HepG2 (cell line): ENCODE measurements at regions not wholly inside any gene's neighbourhood (a gene's known extent, or its start where the extent isn't known, plus 50 kb on each side); places are given as distances from the start of the nearest gene placed in this dataset.

Experiments used
- ATAC-seq: fragments of 200-7000 bp; cut with Tn5 transposase; 3 replicates; pipeline ENCODE4 v1.9.1; 2020; ENCODE audit warnings: mild to moderate bottlenecking, moderate library complexity
- BruUV-seq: library from RNA; stranded (reverse); fragments of 400-500 nt; replicated peaks from 2 replicates; lab custom pipeline; 2021; lab: Mats Ljungman, UMichigan
- CTCF ChIA-PET: fragments of 300-600 bp; formaldehyde crosslinking; extraction: SDS; loops from one replicate; lab custom pipeline; 2021; ENCODE audit warnings: low total read pairs, inconsistent platforms, low intra/inter-chr PET ratio; lab: Yijun Ruan, JAX
- POLR2A ChIA-PET: fragments of 350-600 bp; sonication (Branson Sonifier 250); formaldehyde crosslinking; loops from one replicate; lab custom pipeline; 2020; ENCODE audit warnings: antibody characterized with exemption, inconsistent platforms; lab: Yijun Ruan, JAX
- DNase-seq: peaks from one replicate; pipeline ENCODE4 v3.0.0-alpha.2; 2015; ENCODE audit warnings: low spot score
- FAIRE-seq: peaks from 3 replicates; lab custom pipeline; 2011; peaks lifted over from hg19 to GRCh38; lab: Jason Lieb, UNC
- H2AFZ ChIP-seq: one replicate; pipeline ENCODE4 v1.6.1; 2011; ENCODE audit warnings: low read length, inconsistent platforms
- H3K27ac ChIP-seq: fragments of 300-600 bp; 3 replicates; pipeline ENCODE4 v1.8.0; 2011; ENCODE audit warnings: mixed run types, mild to moderate bottlenecking, mixed read lengths, low read length, inconsistent platforms; ENCODE audit not compliant: insufficient read depth; ENCODE audit errors: extremely low read length
- H3K27me3 ChIP-seq, 2 experiments: fragments of 200-600 bp in 1 of 2; 2 replicates in 1 of 2; 3 replicates in 1 of 2; pipeline versions ENCODE4 v1.6.0 to v1.8.0; 2011; ENCODE audit warnings: low read length in 2 of 2, mild to moderate bottlenecking in 2 of 2, moderate library complexity in 2 of 2, inconsistent platforms in 1 of 2; ENCODE audit not compliant: insufficient read depth in 2 of 2, control insufficient read depth in 1 of 2
- H3K36me3 ChIP-seq, 2 experiments: fragments of 200-600 bp in 1 of 2; replicated peaks in 1 of 2; 2 replicates in 1 of 2; 3 replicates in 1 of 2; pipeline versions ENCODE4 v1.5.1 to v1.8.0; 2011; ENCODE audit warnings: low read length in 2 of 2, inconsistent platforms in 1 of 2; ENCODE audit not compliant: insufficient read depth in 2 of 2, control insufficient read depth in 1 of 2
- H3K4me1 ChIP-seq: 2 replicates; pipeline ENCODE4 v1.5.1; 2012; ENCODE audit warnings: low read length, inconsistent platforms; ENCODE audit not compliant: insufficient read depth
- H3K4me2 ChIP-seq: 2 replicates; pipeline ENCODE4 v1.6.0; 2011; ENCODE audit warnings: low read depth, low read length, inconsistent platforms
- H3K4me3 ChIP-seq, 3 experiments: fragments of 200-600 bp in 1 of 3; sonication (generic), shearing (Covaris generic) in 1 of 3; replicated peaks in 1 of 3; 2 replicates each; pipeline ENCODE4 v1.5.1; 2011 to 2016; ENCODE audit warnings: low read length in 3 of 3, inconsistent platforms in 2 of 3, low read depth in 2 of 3, mild to moderate bottlenecking in 2 of 3, control low read depth in 1 of 3, mixed read lengths in 1 of 3; ENCODE audit not compliant: insufficient read depth in 1 of 3
- H3K79me2 ChIP-seq: one replicate; pipeline ENCODE4 v1.6.1; 2011; ENCODE audit warnings: low read length, inconsistent platforms; ENCODE audit not compliant: insufficient read depth
- H3K9ac ChIP-seq: 2 replicates; pipeline ENCODE4 v1.6.0; 2011; ENCODE audit warnings: mild to moderate bottlenecking, low read depth, low read length, inconsistent platforms; ENCODE audit not compliant: insufficient read depth
- H3K9me3 ChIP-seq: 2 replicates; pipeline ENCODE4 v1.5.1; 2012; ENCODE audit warnings: mild to moderate bottlenecking, low read length
- H4K20me1 ChIP-seq: 2 replicates; pipeline ENCODE4 v1.6.0; 2011; ENCODE audit warnings: inconsistent platforms, mild to moderate bottlenecking, low read length, moderate library complexity; ENCODE audit not compliant: insufficient read depth
- AGO2 ChIP-seq: fragments of 200-400 bp; formaldehyde crosslinking; optimal IDR thresholded peaks from 2 replicates; pipeline ENCODE3; 2017; ENCODE audit warnings: mild to moderate bottlenecking, low read depth, low read length, moderate library complexity
- HOXD1 ChIP-seq: sonication (generic); formaldehyde crosslinking; IDR thresholded peaks from 2 replicates; pipeline ENCODE4 v1.5.0; 2020; ENCODE audit warnings: missing genetic modification reagents
- STAG1 ChIP-seq: sonication (generic); formaldehyde crosslinking; IDR thresholded peaks from 2 replicates; pipeline ENCODE4 v1.4.0; 2020; ENCODE audit warnings: missing genetic modification reagents
- ZBTB8A ChIP-seq: sonication (generic); formaldehyde crosslinking; IDR thresholded peaks from 2 replicates; pipeline ENCODE4 v1.4.0; 2020; ENCODE audit warnings: mild to moderate bottlenecking, low read depth, missing genetic modification reagents, borderline replicate concordance
- WGBS: methylation state at CpG from one replicate; pipeline ENCODE4 v1.1.6; 2017; ENCODE audit warnings: low lambda C conversion rate; 5-methylcytosine and 5-hydroxymethylcytosine counted together
- in situ Hi-C: cut with HindIII; loops from 2 replicates; pipeline ENCODE4 v1.10.0; 2017; ENCODE audit warnings: low pct_unique_long_range_greater_than_20kb; ENCODE audit not compliant: extremely low pct_ligation_motif_present
- intact Hi-C: fragments of 100-400 bp; cut with micrococcal nuclease; formaldehyde crosslinking; loops from one replicate; pipeline ENCODE4 v1.10.0; 2022; ENCODE audit not compliant: unreplicated experiment
- TF ChIP-seq, protein P1 (sequence below): sonication (generic); formaldehyde crosslinking; IDR thresholded peaks from 2 replicates; pipeline ENCODE4 v1.5.0; 2020; ENCODE audit warnings: mild to moderate bottlenecking, missing genetic modification reagents, moderate library complexity

DNA sequence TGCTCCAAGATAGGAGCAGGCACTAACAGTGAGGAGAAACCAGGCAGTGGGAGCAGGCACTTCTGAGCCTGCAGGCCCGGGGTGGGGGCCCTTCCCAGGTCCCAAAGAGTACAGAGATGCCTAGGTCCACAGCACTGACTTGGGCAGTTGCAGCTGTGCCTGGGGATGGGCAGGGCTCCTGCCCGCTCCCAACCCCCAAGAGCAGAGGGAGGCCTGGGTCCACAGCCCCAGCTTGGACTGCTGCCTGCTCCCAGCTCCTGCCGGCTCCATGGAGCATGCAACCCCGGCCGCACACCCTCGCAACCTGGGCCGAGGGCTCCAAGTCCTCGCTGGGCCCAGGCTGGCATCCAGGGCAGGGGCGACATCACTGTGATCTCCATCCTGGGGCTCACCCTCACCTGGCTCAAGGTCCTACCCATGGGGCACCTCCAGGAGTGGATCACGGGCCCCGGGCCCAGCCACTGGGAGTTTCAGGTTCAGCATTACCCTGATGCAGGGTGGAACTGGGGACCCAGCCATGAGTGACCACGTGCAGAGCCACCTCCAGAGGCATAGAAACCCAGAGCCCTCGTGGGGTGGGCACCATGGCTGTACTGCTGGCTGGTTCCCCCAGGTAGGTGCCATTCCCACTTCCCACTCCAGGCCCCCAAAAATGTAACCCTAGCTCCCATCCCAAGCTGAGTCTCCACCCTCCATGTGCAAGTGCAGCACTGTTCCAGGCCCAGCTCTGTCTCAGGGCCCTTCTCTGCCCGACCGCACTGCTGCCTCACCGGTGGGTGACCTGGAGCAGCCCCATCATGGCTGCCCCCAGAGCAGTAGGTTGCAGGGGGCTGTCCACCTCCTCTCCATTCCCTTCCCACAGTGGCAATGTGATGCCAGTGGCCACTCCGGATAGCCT is 325.6 kb downstream of the NR4A2 start:
- no peak overlapping the region for H3K9ac ChIP-seq
- no peak overlapping the region for H3K27ac ChIP-seq
- H4K20me1 ChIP-seq, result no peaks in the 10 kb centered on the region
- TF ChIP-seq AGO2 (peak; percentile 43), HOXD1 (CRISPR knock-in tag) (no peak)
- 72% methylated on average over 5 of the region's 17 CpGs for WGBS
- CTCF ChIA-PET, result no interaction called here
- in situ Hi-C loops, result no loop called here
- H3K4me1 ChIP-seq, result no peaks in the 10 kb centered on the region
- FAIRE-seq (no peak), DNase-seq (no peak), ATAC-seq (peak; percentile 37)
- no peaks in the 10 kb centered on the region for H3K79me2 ChIP-seq
- H3K27me3 ChIP-seq, result no peaks in the 10 kb centered on the region
- no peak overlapping the region for H2AFZ ChIP-seq
- H3K9me3 ChIP-seq, result peaks cover 16% of the 10 kb centered on the region; the same call in 1 of the 2 replicates
- POLR2A ChIA-PET, result no interaction called here
- intact Hi-C loops, result no loop called here
- no TSS peak for BruUV-seq
- H3K4me2 ChIP-seq, result no peak overlapping the region
- H3K4me3 ChIP-seq, result no peak overlapping the region
- no peaks in the 10 kb centered on the region for H3K36me3 ChIP-seq

- Histone ChIP-seq H3K4me2 (no peak overlapping the region), H3K36me3 (no peaks in the 10 kb centered on the region), H4K20me1 (no peaks in the 10 kb centered on the region), H3K4me1 (no peaks in the 10 kb centered on the region), H3K27me3 (no peaks in the 10 kb centered on the region), H3K27ac (no peak overlapping the region), H3K9me3 (peaks cover 10% of the 10 kb centered on the region; the same call in 1 of the 2 replicates), H3K4me3 (no peak overlapping the region), H3K9ac (no peak overlapping the region), H2AFZ (no peak overlapping the region), H3K79me2 (no peaks in the 10 kb centered on the region)
- TF ChIP-seq ZBTB8A (CRISPR knock-in tag) (no peak), STAG1 (CRISPR knock-in tag) (peak; percentile 48)
- TF ChIP-seq, protein P1, sequence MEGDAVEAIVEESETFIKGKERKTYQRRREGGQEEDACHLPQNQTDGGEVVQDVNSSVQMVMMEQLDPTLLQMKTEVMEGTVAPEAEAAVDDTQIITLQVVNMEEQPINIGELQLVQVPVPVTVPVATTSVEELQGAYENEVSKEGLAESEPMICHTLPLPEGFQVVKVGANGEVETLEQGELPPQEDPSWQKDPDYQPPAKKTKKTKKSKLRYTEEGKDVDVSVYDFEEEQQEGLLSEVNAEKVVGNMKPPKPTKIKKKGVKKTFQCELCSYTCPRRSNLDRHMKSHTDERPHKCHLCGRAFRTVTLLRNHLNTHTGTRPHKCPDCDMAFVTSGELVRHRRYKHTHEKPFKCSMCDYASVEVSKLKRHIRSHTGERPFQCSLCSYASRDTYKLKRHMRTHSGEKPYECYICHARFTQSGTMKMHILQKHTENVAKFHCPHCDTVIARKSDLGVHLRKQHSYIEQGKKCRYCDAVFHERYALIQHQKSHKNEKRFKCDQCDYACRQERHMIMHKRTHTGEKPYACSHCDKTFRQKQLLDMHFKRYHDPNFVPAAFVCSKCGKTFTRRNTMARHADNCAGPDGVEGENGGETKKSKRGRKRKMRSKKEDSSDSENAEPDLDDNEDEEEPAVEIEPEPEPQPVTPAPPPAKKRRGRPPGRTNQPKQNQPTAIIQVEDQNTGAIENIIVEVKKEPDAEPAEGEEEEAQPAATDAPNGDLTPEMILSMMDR, result peak; percentile 39
- ATAC-seq (peak; percentile 91), DNase-seq (peak; percentile 4), FAIRE-seq (no peak)
- POLR2A ChIA-PET, result no interaction called here
- BruUV-seq, result no TSS peak
- WGBS, result 35% methylated on average over 3 of the region's 3 CpGs
- in situ Hi-C loops, result no loop called here
- CTCF ChIA-PET, result no interaction called here
- intact Hi-C loops, result no loop called here
These were observed 326.4 kb downstream of the NR4A2 start for GRCh38 chr2:156005999-156006712.
